ENCODE measurements at regions not wholly inside any gene's neighbourhood (a gene's known extent, or its start where the extent isn't known, plus 50 kb on each side); places are given as distances from the start of the nearest gene placed in this dataset.

GRCh38 chr12:90275088-90275487 is 566.5 kb upstream of the ATP2B1 start:
- H4K20me1 ChIP-seq (ENCODE audit: insufficient read depth, low read length), result no peaks in the 10 kb centered on the region
- no peaks in the 10 kb centered on the region for H3K79me2 ChIP-seq (ENCODE audit: low read length)
- no peak for DNase-seq
- no peak overlapping the region for H2AFZ ChIP-seq (ENCODE audit: low read length)
- no peaks in the 10 kb centered on the region for H3F3A ChIP-seq (ENCODE audit: insufficient read depth, low read length)
- H3K4me2 ChIP-seq (ENCODE audit: low read depth, low read length), result no peak overlapping the region
- no peak overlapping the region for H3K27ac ChIP-seq (ENCODE audit: low read length)
- H3K4me1 ChIP-seq (ENCODE audit: low read length), result no peaks in the 10 kb centered on the region
- no peaks in the 10 kb centered on the region for H3K9me3 ChIP-seq (replicated peaks; ENCODE audit: insufficient read depth, low read length)
- no peaks in the 10 kb centered on the region for H3K27me3 ChIP-seq (replicated peaks; ENCODE audit: insufficient read depth, low read length)
- no peaks in the 10 kb centered on the region for H3K36me3 ChIP-seq (replicated peaks; ENCODE audit: insufficient read depth, low read length)
- no peaks in the 10 kb centered on the region for H3K9me2 ChIP-seq (replicated peaks; ENCODE audit: insufficient read depth, low read length)
- TF ChIP-seq EZH2phosphoT487 (IDR thresholded peaks at IDR 0.05; ENCODE audit: low read length), result no peak
- TF ChIP-seq EZH2 (optimal IDR thresholded peaks at IDR 0.05; ENCODE audit: low read depth, low read length), result no peak
- no peak for TF ChIP-seq CTCF (IDR thresholded peaks at IDR 0.05; ENCODE audit: low read length)
- H3K9ac ChIP-seq (ENCODE audit: low read length), result no peak overlapping the region
- no peak overlapping the region for H3K4me3 ChIP-seq (ENCODE audit: low read length)

- no peak for DNase-seq
- Histone ChIP-seq H3K36me3 (replicated peaks; ENCODE audit: insufficient read depth, low read length) (no peaks in the 10 kb centered on the region), H3K9me3 (replicated peaks; ENCODE audit: insufficient read depth, low read length) (no peaks in the 10 kb centered on the region), H3F3A (ENCODE audit: insufficient read depth, low read length) (no peaks in the 10 kb centered on the region), H3K4me2 (ENCODE audit: low read depth, low read length) (no peak overlapping the region), H4K20me1 (ENCODE audit: insufficient read depth, low read length) (no peaks in the 10 kb centered on the region), H3K27ac (ENCODE audit: low read length) (no peak overlapping the region), H2AFZ (ENCODE audit: low read length) (no peak overlapping the region), H3K4me1 (ENCODE audit: low read length) (no peaks in the 10 kb centered on the region), H3K9ac (ENCODE audit: low read length) (no peak overlapping the region), H3K27me3 (replicated peaks; ENCODE audit: insufficient read depth, low read length) (no peaks in the 10 kb centered on the region), H3K9me2 (replicated peaks; ENCODE audit: insufficient read depth, low read length) (no peaks in the 10 kb centered on the region), H3K4me3 (ENCODE audit: low read length) (no peak overlapping the region), H3K79me2 (ENCODE audit: low read length) (no peaks in the 10 kb centered on the region)
- TF ChIP-seq EZH2 (optimal IDR thresholded peaks at IDR 0.05; ENCODE audit: low read depth, low read length), result no peak
- no peak for TF ChIP-seq CTCF (IDR thresholded peaks at IDR 0.05; ENCODE audit: low read length)
- TF ChIP-seq EZH2phosphoT487 (IDR thresholded peaks at IDR 0.05; ENCODE audit: low read length), result no peak
Measured at GRCh38 chr12:90274407-90274806, 565.8 kb upstream of the ATP2B1 start.

GRCh38 chr12:90268574-90268973 is 559.9 kb upstream of the ATP2B1 start:
- no peak for DNase-seq
- Histone ChIP-seq H2AFZ (ENCODE audit: low read length) (no peak overlapping the region), H3K4me3 (ENCODE audit: low read length) (no peak overlapping the region), H3F3A (ENCODE audit: insufficient read depth, low read length) (no peaks in the 10 kb centered on the region), H3K9ac (ENCODE audit: low read length) (no peak overlapping the region), H3K36me3 (replicated peaks; ENCODE audit: insufficient read depth, low read length) (no peaks in the 10 kb centered on the region), H3K27ac (ENCODE audit: low read length) (no peak overlapping the region), H3K79me2 (ENCODE audit: low read length) (no peaks in the 10 kb centered on the region), H3K9me2 (replicated peaks; ENCODE audit: insufficient read depth, low read length) (no peaks in the 10 kb centered on the region), H3K9me3 (replicated peaks; ENCODE audit: insufficient read depth, low read length) (no peaks in the 10 kb centered on the region), H4K20me1 (ENCODE audit: insufficient read depth, low read length) (no peaks in the 10 kb centered on the region), H3K27me3 (replicated peaks; ENCODE audit: insufficient read depth, low read length) (no peaks in the 10 kb centered on the region), H3K4me2 (ENCODE audit: low read depth, low read length) (no peak overlapping the region), H3K4me1 (ENCODE audit: low read length) (no peaks in the 10 kb centered on the region)
- TF ChIP-seq CTCF (IDR thresholded peaks at IDR 0.05; ENCODE audit: low read length) (no peak), EZH2 (optimal IDR thresholded peaks at IDR 0.05; ENCODE audit: low read depth, low read length) (no peak), EZH2phosphoT487 (IDR thresholded peaks at IDR 0.05; ENCODE audit: low read length) (no peak)
